IMR-90 (cell line): ENCODE measurements at regions not wholly inside any gene's neighbourhood (a gene's known extent, or its start where the extent isn't known, plus 50 kb on each side); places are given as distances from the start of the nearest gene placed in this dataset.

ENCODE experiments used
- ATAC-seq: fragments of 200-7000 bp; cut with Tn5 transposase; 2 replicates; pipeline ENCODE4 v1.9.1; 2020; ENCODE audit warnings: low read depth, mild to moderate bottlenecking, moderate library complexity
- BruUV-seq: library from RNA; stranded (reverse); fragments of 400-500 nt; replicated peaks from 2 replicates; lab custom pipeline; 2021; lab: Mats Ljungman, UMichigan
- CTCF ChIA-PET: fragments of 300-600 bp; formaldehyde crosslinking; extraction: SDS; loops from one replicate; lab custom pipeline; 2021; ENCODE audit warnings: antibody characterized with exemption; lab: Yijun Ruan, JAX
- POLR2A ChIA-PET: fragments of 300-600 bp; sonication (Branson Sonifier 250); formaldehyde crosslinking; loops from one replicate; lab custom pipeline; 2022; ENCODE audit warnings: antibody characterized with exemption; ENCODE audit not compliant: unreplicated experiment; lab: Charles Lee
- DNase-seq: peaks from one replicate; pipeline ENCODE4 v3.0.0; 2013
- H2AFZ ChIP-seq: replicated peaks from 2 replicates; pipeline ENCODE3; 2013; ENCODE audit warnings: low read length, mild to moderate bottlenecking; ENCODE audit not compliant: poor library complexity
- H2AK5ac ChIP-seq: 2 replicates; pipeline ENCODE4 v1.6.1; 2013; ENCODE audit warnings: low read depth, low read length, inconsistent platforms
- H2AK9ac ChIP-seq: replicated peaks from 2 replicates; pipeline ENCODE3; 2013; ENCODE audit warnings: mild to moderate bottlenecking, low read depth, low read length, moderate library complexity; ENCODE audit not compliant: poor library complexity
- H2BK120ac ChIP-seq: 2 replicates; pipeline ENCODE4 v1.6.1; 2013; ENCODE audit warnings: low read depth, low read length, inconsistent platforms
- H2BK15ac ChIP-seq: 3 replicates; pipeline ENCODE4 v1.6.1; 2013; ENCODE audit warnings: low read depth, low read length, inconsistent platforms
- H2BK20ac ChIP-seq: 2 replicates; pipeline ENCODE4 v1.6.1; 2013; ENCODE audit warnings: low read depth, mild to moderate bottlenecking, inconsistent platforms, low read length, moderate library complexity
- H2BK5ac ChIP-seq: 2 replicates; pipeline ENCODE4 v1.6.1; 2013; ENCODE audit warnings: mild to moderate bottlenecking, low read depth, low read length, inconsistent platforms; ENCODE audit not compliant: poor library complexity, severe bottlenecking
- H3K14ac ChIP-seq: replicated peaks from 2 replicates; pipeline ENCODE4 v1.6.1; 2013; ENCODE audit warnings: low read depth, low read length, inconsistent platforms
- H3K18ac ChIP-seq: 2 replicates; pipeline ENCODE4 v1.6.1; 2013; ENCODE audit warnings: low read depth, low read length, control low read depth
- H3K23ac ChIP-seq: 2 replicates; pipeline ENCODE4 v1.6.1; 2013; ENCODE audit warnings: low read depth, low read length, inconsistent platforms
- H3K27ac ChIP-seq: 2 replicates; pipeline ENCODE4 v1.5.1; 2013; ENCODE audit warnings: mild to moderate bottlenecking, control low read depth, low read length; ENCODE audit not compliant: insufficient read depth
- H3K27me3 ChIP-seq: 2 replicates; pipeline ENCODE4 v1.6.1; 2013; ENCODE audit warnings: low read length; ENCODE audit not compliant: control insufficient read depth, insufficient read depth
- H3K36me3 ChIP-seq: 2 replicates; pipeline ENCODE4 v1.6.1; 2013; ENCODE audit warnings: low read length, mixed read lengths; ENCODE audit not compliant: control insufficient read depth, insufficient read depth
- H3K4ac ChIP-seq: 2 replicates; pipeline ENCODE4 v1.6.1; 2013; ENCODE audit warnings: low read depth, low read length, inconsistent platforms
- H3K4me1 ChIP-seq: 2 replicates; pipeline ENCODE4 v1.6.1; 2013; ENCODE audit warnings: low read length, mixed read lengths; ENCODE audit not compliant: control insufficient read depth, insufficient read depth
- H3K4me2 ChIP-seq: 2 replicates; pipeline ENCODE4 v1.6.1; 2013; ENCODE audit warnings: low read depth, mild to moderate bottlenecking, control low read depth, low read length, moderate library complexity
- H3K4me3 ChIP-seq: 2 replicates; pipeline ENCODE4 v1.5.1; 2013; ENCODE audit warnings: low read depth, mild to moderate bottlenecking, control low read depth, low read length, moderate library complexity; ENCODE audit not compliant: insufficient read depth
- H3K56ac ChIP-seq: 2 replicates; pipeline ENCODE4 v1.6.1; 2013; ENCODE audit warnings: low read length, inconsistent platforms; ENCODE audit not compliant: insufficient read depth; ENCODE audit errors: extremely low read depth
- H3K79me1 ChIP-seq, 2 experiments: 2 replicates each; pipeline ENCODE4 v1.6.1; 2013; ENCODE audit warnings: low read length in 2 of 2, inconsistent platforms in 1 of 2, low read depth in 1 of 2
- H3K9ac ChIP-seq: 2 replicates; pipeline ENCODE4 v1.6.1; 2013; ENCODE audit warnings: low read depth, low read length, control low read depth
- H3K9me1 ChIP-seq: 2 replicates; pipeline ENCODE4 v1.6.1; 2013; ENCODE audit warnings: low read length, inconsistent platforms; ENCODE audit not compliant: insufficient read depth
- H3K9me3 ChIP-seq: 2 replicates; pipeline ENCODE4 v1.6.1; 2013; ENCODE audit warnings: low read length; ENCODE audit not compliant: control insufficient read depth, insufficient read depth
- H4K20me1 ChIP-seq: 2 replicates; pipeline ENCODE4 v1.6.1; 2013; ENCODE audit warnings: low read length, inconsistent platforms; ENCODE audit not compliant: insufficient read depth
- H4K5ac ChIP-seq: 2 replicates; pipeline ENCODE4 v1.6.1; 2013; ENCODE audit warnings: mild to moderate bottlenecking, low read depth, low read length, control low read depth
- H4K8ac ChIP-seq, 2 experiments: 2 replicates each; pipeline ENCODE4 v1.6.1; 2013; ENCODE audit warnings: low read depth in 2 of 2, low read length in 2 of 2, control low read depth in 1 of 2, inconsistent platforms in 1 of 2
- H4K91ac ChIP-seq: 2 replicates; pipeline ENCODE4 v1.6.1; 2013; ENCODE audit warnings: low read depth, low read length, inconsistent platforms; ENCODE audit not compliant: insufficient read depth
- BHLHE40 ChIP-seq: fragments of 150-350 bp; IDR thresholded peaks from 2 replicates; pipeline ENCODE4 v1.6.1; 2016; ENCODE audit warnings: mild to moderate bottlenecking, low read depth, low read length
- CEBPB ChIP-seq: IDR thresholded peaks from 2 replicates; pipeline ENCODE4 v1.6.1; 2012; ENCODE audit warnings: low read depth, low read length, improper control_type of control experiment
- CHD1 ChIP-seq: IDR thresholded peaks from 2 replicates; pipeline ENCODE4 v1.6.1; 2012; ENCODE audit warnings: low read depth, low read length, improper control_type of control experiment
- ELK1 ChIP-seq: fragments of 150-350 bp; IDR thresholded peaks from 2 replicates; pipeline ENCODE4 v1.6.1; 2016; ENCODE audit warnings: low read depth, mild to moderate bottlenecking, low read length, moderate library complexity, borderline replicate concordance
- FOS ChIP-seq: fragments of 150-350 bp; IDR thresholded peaks from 2 replicates; pipeline ENCODE4 v1.6.1; 2016; ENCODE audit warnings: low read depth, low read length
- MAFK ChIP-seq: IDR thresholded peaks from 2 replicates; pipeline ENCODE4 v1.6.1; 2012; ENCODE audit warnings: low read depth, low read length, improper control_type of control experiment
- MAZ ChIP-seq: IDR thresholded peaks from 2 replicates; pipeline ENCODE4 v1.6.1; 2012; ENCODE audit warnings: low read depth, mild to moderate bottlenecking, low read length, improper control_type of control experiment, moderate library complexity, borderline replicate concordance
- MXI1 ChIP-seq: IDR thresholded peaks from 2 replicates; pipeline ENCODE4 v1.6.1; 2012; ENCODE audit warnings: low read depth, mild to moderate bottlenecking, low read length, moderate library complexity, borderline replicate concordance
- NFE2L2 ChIP-seq: fragments of 150-350 bp; IDR thresholded peaks from 2 replicates; pipeline ENCODE4 v1.6.1; 2016; ENCODE audit warnings: low read depth, mild to moderate bottlenecking, low read length
- POLR2A ChIP-seq: IDR thresholded peaks from 2 replicates; pipeline ENCODE4 v1.6.1; 2012; ENCODE audit warnings: mild to moderate bottlenecking, low read depth, low read length
- RCOR1 ChIP-seq: IDR thresholded peaks from 2 replicates; pipeline ENCODE4 v1.6.1; 2012; ENCODE audit warnings: mild to moderate bottlenecking, low read length, improper control_type of control experiment; ENCODE audit not compliant: insufficient replicate concordance
- RFX5 ChIP-seq: IDR thresholded peaks from 2 replicates; pipeline ENCODE4 v1.8.0; 2012; ENCODE audit warnings: low read depth, mild to moderate bottlenecking, low read length, moderate library complexity
- SMC3 ChIP-seq: fragments of 150-350 bp; IDR thresholded peaks from 2 replicates; pipeline ENCODE4 v1.6.1; 2016; ENCODE audit warnings: low read depth, mild to moderate bottlenecking, antibody characterized with exemption, low read length, moderate library complexity
- WGBS, 2 experiments: methylation state at CpG; one replicate each; pipeline versions ENCODE4 v1.1.5 to v1.1.7; 2013; ENCODE audit warnings: missing lambda C conversion rate in 2 of 2; ENCODE audit not compliant: insufficient read length in 1 of 2; ENCODE audit errors: extremely low coverage in 2 of 2; 5-methylcytosine and 5-hydroxymethylcytosine counted together
- dilution Hi-C: fragments of 300-500 bp; cut with HindIII; formaldehyde crosslinking; loops from one replicate; pipeline ENCODE4 v1.14.3; 2018; ENCODE audit warnings: low sequenced_read_pairs; ENCODE audit not compliant: unreplicated experiment
- in situ Hi-C: fragments of 300-500 bp; cut with MboI; formaldehyde crosslinking; loops from 3 replicates; pipeline ENCODE4 v1.14.3; 2019; ENCODE audit warnings: low sequenced_read_pairs, inconsistent platforms, mixed read lengths
- intact Hi-C: fragments of 100-400 bp; cut with micrococcal nuclease; formaldehyde crosslinking; loops from 2 replicates; pipeline ENCODE4 v1.10.0; 2022

GRCh38 chr20:19930426-19930825 lies 86.7 kb upstream of the NAA20 start:
- Histone ChIP-seq H3K4me1 (peaks cover 20% of the 10 kb centered on the region), H3K27ac (peak overlapping the region; percentile 39; the same call in 1 of the 2 replicates), H2BK120ac (0 out of 2 replicates have a peak overlapping the region, but pooled peaks have one; percentile 44)

More at GRCh38 chr20:19930426-19930825, 86.7 kb upstream of the NAA20 start:
- Histone ChIP-seq H2BK15ac (peak overlapping the region; percentile 66; the same call in 1 of the 3 replicates), H3K23ac (peak overlapping the region; percentile 77), H4K8ac (no peak overlapping the region; a peak in 1 of 4 replicates), H3K36me3 (peaks cover 2% of the 10 kb centered on the region), H3K9ac (no peak overlapping the region), H3K18ac (peak overlapping the region; percentile 28; the same call in 1 of the 2 replicates), H2AK5ac (peak overlapping the region; percentile 81; the same call in 1 of the 2 replicates), H3K4me2 (no peak overlapping the region), H2BK20ac (peak overlapping the region; percentile 35; the same call in 1 of the 2 replicates), H3K27me3 (no peaks in the 10 kb centered on the region), H4K5ac (peak overlapping the region; percentile 43; the same call in 1 of the 2 replicates), H4K91ac (peak overlapping the region; percentile 8; the same call in 1 of the 2 replicates), H2AK9ac (no peak overlapping the region), H3K9me3 (no peaks in the 10 kb centered on the region), H4K20me1 (peaks cover 53% of the 10 kb centered on the region; the same call in 1 of the 2 replicates), H2BK5ac (peak overlapping the region; percentile 16), H3K4ac (peak overlapping the region; percentile 82), H2AFZ (no peak overlapping the region), H3K79me1 (peaks cover 43 to 88% of the 10 kb centered on the region in 2 experiments), H3K56ac (no peak overlapping the region), H3K4me3 (no peak overlapping the region), H3K9me1 (peaks cover 38% of the 10 kb centered on the region), H3K14ac (peak overlapping the region; percentile 75; the same call in 1 of the 2 replicates)
- ATAC-seq (no peak), DNase-seq (no peak)
- WGBS, 2 experiments, result 94% methylated on average over 2 of the region's 5 CpGs; no CpG with 5 or more reads in 1 of the 2 experiments
- ChIA-PET CTCF (no interaction called here), POLR2A (no interaction called here)
- no TSS peak for BruUV-seq
- dilution Hi-C loops, result no loop called here
- intact Hi-C loops, result no loop called here
- in situ Hi-C loops, result no loop called here
- TF ChIP-seq SMC3 (no peak), ELK1 (no peak), CHD1 (no peak), POLR2A (no peak), NFE2L2 (no peak), RFX5 (no peak), RCOR1 (no peak), MAZ (no peak), BHLHE40 (no peak), MXI1 (no peak), MAFK (no peak), CEBPB (no peak), FOS (no peak)
